ENCODE measurements at regions not wholly inside any gene's neighbourhood (a gene's known extent, or its start where the extent isn't known, plus 50 kb on each side); places are given as distances from the start of the nearest gene placed in this dataset.
"Not testable (repeated sequence)": the region's sequence is repeated elsewhere in the genome, so short reads cannot be mapped to it uniquely, and the experiment has no call there.

DNA sequence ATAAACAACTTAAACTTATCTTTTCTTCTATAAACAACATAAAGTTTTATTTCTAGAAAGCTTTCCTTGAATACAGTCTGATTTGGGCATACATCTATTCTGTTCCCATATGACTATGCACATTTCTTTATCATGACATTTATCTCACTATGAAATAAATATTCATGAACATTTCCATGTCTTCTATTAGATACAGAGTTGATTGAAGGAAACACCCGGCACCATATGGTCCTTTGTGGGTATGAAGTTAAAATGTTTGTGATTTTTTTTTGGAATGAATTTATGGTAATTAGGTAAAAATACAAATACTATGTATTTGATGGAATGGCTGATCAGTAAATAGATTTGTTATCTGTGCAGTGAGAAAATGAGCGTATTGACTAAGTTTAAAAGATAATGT, 1209.8 kb upstream of the ACO1 start:
- no peak for DNase-seq (ENCODE audit: low read depth in 1 of 2, low spot score in 1 of 2)

DNA sequence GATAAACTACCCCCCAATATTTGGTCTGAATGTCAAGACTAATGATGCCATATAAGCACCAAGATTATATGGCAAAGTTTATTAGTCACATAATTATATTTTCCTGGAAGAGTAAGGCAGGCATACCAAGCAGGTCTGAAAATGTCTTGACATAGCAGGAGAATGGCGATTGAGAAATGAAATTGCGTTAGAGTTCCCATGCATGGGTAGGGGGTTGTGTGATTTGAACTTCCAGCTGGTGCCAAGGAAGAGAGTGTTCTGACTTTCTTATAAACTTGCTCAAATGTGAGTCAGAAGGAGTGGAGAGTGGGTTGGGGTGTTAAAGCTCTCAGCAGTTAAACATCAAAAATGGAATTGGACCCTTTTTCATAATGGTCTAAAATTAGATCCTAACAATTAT, 1200.6 kb upstream of the ACO1 start:
- DNase-seq (ENCODE audit: low read depth in 1 of 2, low spot score in 1 of 2): no peak

DNA sequence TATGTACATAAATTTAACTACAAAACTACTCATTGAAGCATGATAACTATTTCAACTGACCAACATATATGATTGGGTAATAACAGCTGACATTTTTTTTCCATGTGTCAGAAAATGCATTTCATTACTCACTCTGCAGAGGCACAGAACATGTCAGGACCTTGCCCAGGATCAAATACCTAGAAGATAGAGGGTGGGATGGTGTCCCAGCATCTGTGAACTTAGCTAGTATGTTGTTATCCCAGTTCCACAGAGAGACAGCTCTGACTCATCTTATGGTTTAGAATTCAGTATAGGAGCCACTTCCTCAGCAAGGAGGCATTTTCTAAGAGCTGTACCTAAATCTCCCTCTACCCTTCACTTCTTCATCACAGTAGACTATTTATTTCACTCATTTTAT, 1198.6 kb upstream of the ACO1 start:
- no peak for DNase-seq (ENCODE audit: low read depth in 1 of 2, low spot score in 1 of 2)

DNA sequence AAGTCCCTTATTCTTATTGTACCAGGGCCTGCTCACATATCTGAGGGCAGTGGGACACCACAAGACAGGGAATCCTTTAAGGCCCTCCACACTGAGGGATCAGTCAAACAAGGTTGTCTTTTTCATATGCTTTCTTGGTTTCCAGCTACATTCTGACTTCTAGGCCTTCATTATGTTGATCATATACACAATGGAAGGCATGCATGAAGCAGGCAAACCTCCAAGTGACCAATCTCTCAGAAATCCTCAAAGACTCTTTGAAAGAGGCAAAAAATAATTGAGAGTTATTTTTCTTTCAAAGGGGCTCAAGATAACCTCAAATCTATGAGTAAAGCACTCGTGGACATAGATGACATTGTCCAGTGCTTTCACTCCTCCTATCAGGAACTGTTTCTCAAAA, 1195.9 kb upstream of the ACO1 start:
- no peak for DNase-seq (ENCODE audit: low read depth in 1 of 2, low spot score in 1 of 2)

DNA sequence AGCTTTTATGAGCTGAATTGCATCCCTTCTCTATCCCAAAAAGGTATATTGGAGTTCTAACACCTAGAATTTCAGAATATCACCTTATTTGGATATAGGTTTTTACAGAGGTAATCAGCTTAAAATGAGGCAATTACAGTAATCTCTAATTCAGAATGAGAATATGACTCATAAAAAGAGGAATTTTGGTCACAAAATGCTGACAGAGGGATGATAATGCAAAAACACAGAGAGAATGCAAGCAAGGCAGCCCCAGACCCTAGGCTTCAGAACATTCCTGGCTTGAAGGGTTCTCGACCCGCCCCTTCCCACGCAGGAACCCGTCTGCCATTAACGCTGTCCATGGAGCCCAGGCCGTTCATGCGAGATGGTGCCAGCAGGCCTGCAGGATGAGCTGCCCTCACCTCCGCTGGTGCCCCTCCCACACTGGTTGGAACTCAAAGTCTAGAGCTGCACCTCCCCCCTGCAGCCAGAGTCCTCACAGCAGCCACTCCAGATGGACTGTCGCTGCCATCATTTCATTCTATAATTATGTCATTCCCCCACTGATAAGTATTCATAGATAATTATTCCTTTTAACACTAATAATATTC, 1173.4 kb upstream of the ACO1 start:
- peak in 1 of 2 donors; percentile 8 for DNase-seq (ENCODE audit: low read depth in 1 of 2, low spot score in 1 of 2)

DNA sequence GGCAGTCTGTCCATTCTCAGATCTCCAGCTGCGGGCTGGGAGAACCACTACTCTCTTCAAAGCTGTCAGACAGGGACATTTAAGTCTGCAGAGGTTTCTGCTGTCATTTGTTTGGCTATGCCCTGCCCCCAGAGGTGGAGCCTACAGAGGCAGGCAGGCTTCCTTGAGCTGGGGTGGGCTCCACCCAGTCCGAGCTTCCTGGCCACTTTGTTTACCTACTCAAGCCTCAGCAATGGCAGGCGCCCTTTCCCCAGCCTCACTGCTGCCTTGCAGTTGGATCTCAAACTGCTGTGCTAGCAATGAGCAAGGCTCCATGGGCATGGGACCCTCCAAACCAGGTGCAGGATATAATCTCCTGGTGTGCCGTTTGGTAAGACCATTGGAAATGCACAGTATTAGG, 1154.5 kb upstream of the ACO1 start:
- DNase-seq (ENCODE audit: low read depth in 1 of 2, low spot score in 1 of 2): not testable (repeated sequence)

DNA sequence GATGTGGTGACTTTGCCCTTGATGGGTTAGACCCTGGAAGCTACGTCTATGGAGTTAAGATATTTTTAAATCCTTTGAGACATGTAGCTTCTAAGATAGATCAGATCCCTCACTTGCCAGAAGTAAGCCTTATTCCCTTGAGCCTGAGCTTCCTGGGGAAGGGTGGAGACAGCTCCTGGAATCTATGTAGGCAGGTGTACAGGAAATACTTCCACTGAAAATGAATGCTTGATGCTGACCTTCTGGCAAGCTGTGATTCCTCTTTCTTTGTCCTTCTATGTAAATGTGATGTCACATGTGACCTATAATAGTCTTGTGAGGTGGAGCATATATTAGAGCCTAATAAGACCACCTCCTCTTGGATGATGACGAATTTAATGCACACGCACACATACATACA, 1152.0 kb upstream of the ACO1 start:
- DNase-seq (ENCODE audit: low read depth in 1 of 2, low spot score in 1 of 2): no peak

DNA sequence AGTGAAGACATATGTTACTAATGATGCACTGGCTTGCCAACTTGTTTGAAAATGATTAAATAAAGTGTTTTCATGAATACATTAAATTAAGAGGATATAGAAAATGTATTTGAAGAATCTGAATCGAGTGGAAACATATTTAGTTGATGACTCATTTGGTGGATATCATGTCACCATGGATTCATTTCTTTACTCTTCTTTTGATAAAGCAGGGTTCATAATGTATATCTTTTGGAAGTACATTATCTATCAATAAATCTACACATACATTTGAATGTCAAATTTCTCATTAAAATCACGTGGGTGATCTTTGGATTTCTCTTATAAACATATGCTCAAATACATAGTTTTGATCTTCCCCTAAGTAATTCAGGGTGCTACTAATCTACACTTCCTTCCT, 1148.1 kb upstream of the ACO1 start:
- DNase-seq (ENCODE audit: low read depth in 1 of 2, low spot score in 1 of 2): no peak

DNA sequence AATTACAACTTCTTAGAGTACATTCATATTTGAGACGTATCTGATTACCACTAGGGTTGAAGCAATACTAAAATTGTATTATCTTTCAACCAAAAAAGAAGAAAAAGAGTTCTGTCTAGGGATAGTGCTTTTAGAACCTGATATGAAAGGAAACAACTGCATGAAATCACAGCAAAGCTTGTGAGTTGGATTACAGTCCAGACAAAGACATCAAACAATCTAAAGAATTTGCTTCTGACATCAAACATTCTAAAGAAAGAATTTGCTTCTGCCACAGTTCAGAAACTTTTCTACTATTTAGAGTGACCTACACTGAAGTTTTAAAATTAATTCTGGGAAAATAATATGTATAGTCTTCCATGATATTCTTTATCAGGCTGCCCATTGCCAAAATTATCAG, 1141.1 kb upstream of the ACO1 start:
- DNase-seq (ENCODE audit: low read depth in 1 of 2, low spot score in 1 of 2): no peak

DNA sequence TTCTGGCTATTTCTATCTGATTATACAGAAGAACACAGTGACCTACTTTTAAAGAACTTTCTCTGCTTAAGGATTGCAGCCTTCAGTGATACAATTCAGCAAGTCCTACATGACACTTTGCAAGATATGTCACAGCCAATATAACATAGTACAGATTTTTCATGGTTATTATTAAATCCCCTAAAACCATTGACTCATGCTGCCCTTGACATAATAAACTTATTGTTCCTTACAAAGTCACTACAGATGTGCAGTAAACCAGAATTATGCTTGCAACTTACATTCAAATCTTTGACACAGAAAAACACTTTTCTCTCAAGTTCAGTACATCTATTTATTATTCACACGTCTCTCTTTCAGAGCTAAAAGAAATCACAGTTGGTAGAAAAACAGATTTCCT, 1136.3 kb upstream of the ACO1 start:
- no peak for DNase-seq (ENCODE audit: low read depth in 1 of 2, low spot score in 1 of 2)

DNA sequence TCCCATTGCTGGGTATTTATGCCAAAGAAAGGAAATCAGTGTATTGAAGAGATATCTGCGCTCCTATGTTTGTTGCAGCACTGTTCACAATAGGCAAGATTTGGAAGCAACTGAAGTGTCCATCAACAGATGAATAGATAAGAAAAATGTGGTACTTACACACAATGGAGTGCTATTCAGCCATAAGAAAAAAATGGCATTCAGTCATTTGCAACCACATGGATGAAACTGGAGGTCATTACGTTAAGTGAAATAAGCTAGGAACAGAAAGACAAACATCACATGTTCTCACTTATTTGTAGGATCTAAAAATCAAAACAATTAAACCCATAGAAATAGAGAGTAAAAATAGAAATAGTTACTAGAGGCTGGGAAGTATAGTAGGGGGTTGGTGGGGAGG, 1133.1 kb upstream of the ACO1 start:
- no peak for DNase-seq (ENCODE audit: low read depth in 1 of 2, low spot score in 1 of 2)

DNA sequence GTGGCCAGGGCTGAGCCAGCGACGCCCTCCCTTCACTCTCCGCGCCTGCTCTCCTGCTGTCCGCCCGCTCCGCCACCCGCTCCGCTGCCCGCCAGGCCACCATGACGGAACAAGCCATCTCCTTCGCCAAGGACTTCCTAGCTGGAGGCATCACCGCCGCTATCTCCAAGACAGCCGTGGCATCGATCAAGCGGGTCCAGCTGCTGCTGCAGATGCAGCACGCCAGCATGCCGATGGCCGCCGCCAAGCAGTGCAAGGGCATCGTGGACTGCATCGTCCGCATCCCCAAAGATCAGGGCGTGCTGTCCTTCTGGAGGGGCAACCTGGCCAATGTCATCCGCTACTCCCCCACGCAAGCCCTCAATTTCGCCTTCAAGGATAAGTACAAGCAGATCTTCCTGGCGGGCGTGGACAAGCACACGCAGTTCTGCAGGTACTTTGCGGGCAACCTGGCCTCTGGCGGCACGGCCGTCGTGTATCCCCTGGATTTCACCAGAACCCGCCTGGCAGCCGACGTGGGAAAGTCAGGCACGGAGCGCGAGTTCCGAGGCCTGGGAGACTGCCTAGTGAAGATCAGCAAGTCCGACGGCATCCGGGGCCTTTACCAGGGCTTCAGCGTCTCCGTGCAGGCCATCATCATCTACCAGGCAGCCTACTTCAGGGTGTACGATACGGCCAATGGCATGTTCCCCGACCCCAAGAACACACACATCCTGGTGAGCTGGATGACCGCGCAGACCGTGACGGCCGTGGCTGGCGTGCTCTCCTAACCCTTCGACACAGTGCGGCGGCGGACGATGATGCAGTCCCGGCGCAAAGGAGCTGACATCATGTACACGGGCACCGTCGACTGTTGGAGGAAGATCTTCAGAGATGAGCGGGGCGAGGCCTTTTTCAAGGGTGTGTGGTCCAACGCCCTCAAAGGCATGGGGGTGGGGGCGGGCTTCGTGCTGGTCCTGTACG, 1130.4 kb upstream of the ACO1 start:
- DNase-seq (ENCODE audit: low read depth in 1 of 2, low spot score in 1 of 2): no peak

DNA sequence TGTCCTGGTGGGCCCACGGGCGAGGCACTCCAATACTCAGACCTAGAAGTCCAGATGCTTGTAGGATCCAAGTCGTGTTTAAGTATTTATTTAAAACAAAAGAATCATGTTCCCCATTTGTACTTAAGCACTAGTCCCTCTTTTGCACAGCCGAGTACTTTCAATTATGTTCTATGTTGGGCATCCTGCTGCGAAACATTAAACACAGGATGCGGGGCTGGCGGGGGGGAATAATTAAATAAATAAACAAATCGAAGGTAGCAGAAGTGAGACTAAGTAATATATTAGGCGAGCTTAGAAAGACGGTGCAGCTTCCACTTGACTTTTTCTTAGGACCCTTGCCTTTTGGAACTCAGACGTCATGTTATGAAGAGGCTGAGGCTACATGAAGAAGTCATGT, 1129.2 kb upstream of the ACO1 start:
- no peak for DNase-seq (ENCODE audit: low read depth in 1 of 2, low spot score in 1 of 2)

DNA sequence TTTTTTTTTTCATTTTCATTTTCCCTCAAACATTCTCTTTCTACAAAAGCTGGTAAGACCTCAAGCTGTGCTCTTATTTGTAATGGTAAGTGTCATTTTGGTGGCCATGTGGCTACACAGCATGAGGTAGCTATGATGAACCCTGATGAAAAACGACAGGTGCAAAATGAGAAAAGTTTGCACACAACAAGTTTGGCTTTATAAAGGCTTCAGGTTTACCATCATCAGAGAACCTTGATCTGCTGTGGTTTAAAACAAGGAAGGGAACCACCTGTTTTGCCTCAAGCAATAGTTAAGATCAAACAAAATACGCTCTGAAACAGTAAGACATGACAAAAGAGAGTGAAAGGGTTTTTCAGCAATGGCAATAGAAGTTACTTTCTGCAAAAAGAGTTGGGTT, 1124.6 kb upstream of the ACO1 start:
- no peak for DNase-seq (ENCODE audit: low read depth in 1 of 2, low spot score in 1 of 2)

DNA sequence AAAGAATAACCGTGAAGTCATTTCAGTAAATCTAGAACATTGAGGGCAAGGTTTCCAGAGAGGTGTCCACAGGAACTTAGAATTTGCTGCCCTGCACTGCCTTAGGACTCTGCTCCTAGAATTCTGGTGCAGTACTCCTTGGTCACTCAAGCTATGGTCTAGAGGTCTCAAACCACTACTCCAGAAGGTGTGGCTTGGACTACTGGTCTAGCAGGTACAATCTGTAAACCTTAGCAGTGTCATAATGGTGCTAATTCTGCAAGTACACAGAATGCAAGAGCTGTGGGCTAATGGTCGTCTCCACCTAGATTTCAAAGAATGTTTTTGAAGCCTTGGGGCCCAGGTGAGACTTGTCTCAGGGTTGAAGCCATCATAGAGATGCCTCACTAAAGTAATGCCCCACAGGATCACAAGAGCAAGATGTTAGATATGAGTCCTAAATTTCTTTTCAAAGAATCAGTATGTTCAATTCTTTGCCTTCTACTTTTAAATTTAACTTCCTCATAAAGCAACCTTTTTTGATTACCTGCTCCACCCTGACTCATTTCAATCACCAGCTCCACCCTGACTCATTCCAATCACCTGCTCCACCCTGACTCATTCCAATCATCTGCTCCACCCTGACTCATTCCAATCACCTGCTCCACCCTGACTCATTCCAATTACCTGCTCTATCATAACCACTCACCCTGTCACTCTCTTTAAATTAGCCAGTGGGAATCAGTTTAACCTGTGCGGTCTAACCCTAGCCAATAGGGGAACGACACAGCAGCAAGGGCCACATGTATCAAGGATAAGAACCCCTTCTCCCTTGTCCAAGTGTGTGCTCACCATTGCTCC, 1111.8 kb upstream of the ACO1 start:
- no peak for DNase-seq (ENCODE audit: low read depth in 1 of 2, low spot score in 1 of 2)

DNA sequence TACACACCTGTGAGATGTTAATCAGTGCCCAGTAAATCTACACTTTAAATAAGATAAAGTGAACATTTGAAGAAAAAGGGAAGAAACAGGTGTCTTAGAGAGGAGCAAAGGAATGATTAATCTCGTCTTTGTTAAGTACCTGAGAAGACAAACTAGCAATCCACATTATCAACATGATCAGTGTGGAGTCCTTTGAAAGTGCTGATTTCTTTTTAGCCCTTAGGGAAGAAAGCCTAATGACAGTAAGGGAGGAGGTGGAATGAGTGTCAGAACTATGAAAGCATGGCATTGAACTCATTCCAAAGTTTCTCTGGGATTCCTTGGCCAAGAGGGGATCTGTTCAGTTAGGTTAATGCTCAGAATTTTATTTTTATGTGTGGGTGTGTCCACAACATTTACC, 1109.0 kb upstream of the ACO1 start:
- DNase-seq (ENCODE audit: low read depth in 1 of 2, low spot score in 1 of 2): no peak

DNA sequence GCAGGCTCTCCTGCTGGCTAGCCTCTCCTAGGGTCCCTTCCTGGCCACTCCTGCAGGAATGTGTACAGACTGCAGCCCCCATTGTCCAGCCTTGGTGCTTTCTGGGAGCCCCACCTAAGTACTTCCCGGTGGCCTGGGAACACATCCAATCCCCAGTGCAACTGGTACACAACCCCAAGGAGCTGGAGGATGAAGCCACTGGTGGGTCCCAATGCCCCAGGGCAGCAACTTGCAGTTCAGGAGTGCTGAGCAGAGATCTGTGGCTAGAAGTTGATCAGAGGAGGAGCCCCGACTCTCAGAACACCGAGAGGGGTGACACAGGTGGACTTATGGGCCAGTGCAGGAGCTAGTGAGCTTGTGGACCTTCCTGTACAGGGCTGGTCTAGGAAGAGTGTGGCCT, 1093.7 kb upstream of the ACO1 start:
- no peak for DNase-seq (ENCODE audit: low read depth in 1 of 2, low spot score in 1 of 2)

DNA sequence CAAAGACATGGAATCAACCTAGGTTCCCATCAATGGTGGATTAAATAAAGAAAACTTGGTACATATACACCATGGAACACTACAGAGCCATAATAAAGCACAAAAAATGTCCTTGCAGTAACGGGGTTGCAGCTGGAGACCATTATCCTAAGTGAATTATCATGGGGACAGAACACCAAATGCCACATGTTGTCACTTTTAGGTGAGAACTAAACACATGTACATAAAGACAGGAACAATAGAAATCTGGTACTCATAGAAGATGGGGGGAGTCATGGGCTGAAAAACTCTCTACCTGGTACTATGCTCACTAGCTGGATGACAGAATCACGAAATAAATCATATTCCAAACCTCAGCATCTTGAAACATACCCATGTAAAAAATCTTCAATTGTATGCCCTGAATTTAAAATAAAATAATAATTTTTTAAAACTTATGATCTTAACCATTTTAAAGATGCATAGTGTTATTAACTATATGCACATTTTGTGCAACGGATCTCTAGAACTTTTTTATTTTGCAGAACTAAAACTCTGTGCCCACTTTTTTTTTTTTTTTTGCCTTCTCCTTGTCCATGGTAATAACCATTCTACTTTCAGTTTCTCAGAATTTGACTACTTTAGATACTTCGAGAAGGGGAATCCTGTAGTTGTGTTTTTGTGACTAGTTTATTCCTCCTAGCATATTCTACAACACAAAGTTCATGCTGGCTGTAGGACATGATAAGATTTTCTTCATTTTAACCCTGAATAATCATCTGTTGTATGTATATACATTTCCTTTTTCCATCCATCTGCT, 1081.6 kb upstream of the ACO1 start:
- DNase-seq (ENCODE audit: low read depth in 1 of 2, low spot score in 1 of 2): no peak

DNA sequence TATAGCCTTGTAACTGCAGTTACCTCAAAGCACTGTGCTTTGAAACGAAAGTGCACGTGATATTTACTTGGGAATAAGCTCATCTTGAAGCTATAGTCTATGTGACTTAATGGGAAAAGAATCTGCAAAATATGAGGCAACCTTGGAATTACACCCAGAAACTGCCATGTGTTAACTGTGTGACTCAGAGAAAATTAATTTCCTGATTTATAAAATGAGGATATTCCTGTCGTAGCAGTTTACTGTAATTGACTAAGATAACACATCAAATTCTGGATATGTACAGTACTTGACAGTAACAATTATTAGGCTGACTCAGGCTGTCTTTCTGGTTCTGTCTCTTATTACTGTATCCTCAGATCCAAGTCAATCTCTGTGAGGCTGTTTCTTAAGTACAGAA, 1079.9 kb upstream of the ACO1 start:
- no peak for DNase-seq (ENCODE audit: low read depth in 1 of 2, low spot score in 1 of 2)

DNA sequence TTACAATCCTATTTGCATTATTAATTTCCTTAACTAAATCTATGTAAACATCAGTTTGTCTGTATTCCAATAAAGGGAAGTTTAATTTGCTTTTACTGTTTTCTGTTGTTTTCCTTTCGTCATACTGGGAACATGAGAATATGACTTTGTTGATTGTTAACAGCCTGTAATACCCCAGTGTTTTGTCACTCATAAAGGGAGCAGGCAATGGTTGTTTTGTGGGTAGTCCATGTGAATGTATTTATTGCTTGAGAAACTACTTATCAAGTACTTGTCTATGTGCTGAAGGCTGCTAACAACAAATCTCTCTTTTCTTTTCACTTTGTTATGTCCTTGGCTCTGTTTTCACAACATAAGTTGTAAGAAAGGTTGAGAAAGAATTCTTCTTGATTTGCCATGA, 1070.2 kb upstream of the ACO1 start:
- DNase-seq (ENCODE audit: low read depth in 1 of 2, low spot score in 1 of 2): no peak

DNA sequence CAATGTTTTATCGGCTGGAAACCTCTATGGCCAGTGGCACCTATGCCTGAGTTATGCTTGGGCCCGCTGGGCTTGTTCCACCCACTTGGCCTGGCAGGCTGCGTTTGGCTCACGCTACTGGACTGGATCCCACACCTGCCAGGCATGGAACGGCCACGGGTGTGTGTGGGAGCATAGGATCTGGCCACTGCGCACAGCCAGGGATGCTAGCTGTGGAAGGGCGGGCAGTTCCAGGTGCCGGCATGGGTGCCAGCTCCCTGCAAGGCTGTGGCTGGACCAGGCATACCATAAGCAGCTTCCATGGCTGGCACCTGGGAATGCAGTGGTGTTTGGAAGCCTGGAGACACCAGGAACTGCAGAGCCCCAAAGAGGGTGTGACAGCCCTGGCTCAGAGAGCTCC, 1063.9 kb upstream of the ACO1 start:
- DNase-seq (ENCODE audit: low read depth in 1 of 2, low spot score in 1 of 2): no peak

All from stimulated activated CD4-positive, alpha-beta T cell treated with anti-CD3 and anti-CD28 coated beads, Interleukin-15, amount 100 ng/mL, for 1 hour (primary cell).